ENCODE measurements at regions not wholly inside any gene's neighbourhood (a gene's known extent, or its start where the extent isn't known, plus 50 kb on each side); places are given as distances from the start of the nearest gene placed in this dataset.

- no peak for TF ChIP-seq SP1 (IDR thresholded peaks at IDR 0.05; ENCODE audit: low read depth)
- no peak for TF ChIP-seq SRF (IDR thresholded peaks at IDR 0.05; ENCODE audit: low read depth)
- TF ChIP-seq RAD21 (IDR thresholded peaks at IDR 0.05; ENCODE audit: low read depth), result no peak
- TF ChIP-seq, protein P1, sequence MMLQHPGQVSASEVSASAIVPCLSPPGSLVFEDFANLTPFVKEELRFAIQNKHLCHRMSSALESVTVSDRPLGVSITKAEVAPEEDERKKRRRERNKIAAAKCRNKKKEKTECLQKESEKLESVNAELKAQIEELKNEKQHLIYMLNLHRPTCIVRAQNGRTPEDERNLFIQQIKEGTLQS (IDR thresholded peaks at IDR 0.05), result no peak
Measured at GRCh38 chr18:45399643-45400042, 215.6 kb upstream of the SLC14A2 start (continued).

- H3K36me3 ChIP-seq (ENCODE audit: control insufficient read depth in 1 of 2, insufficient read depth in 2 of 2, low read length in 2 of 2), result no peaks in the 10 kb centered on the region
- no peaks in the 10 kb centered on the region for H3K4me1 ChIP-seq (ENCODE audit: control insufficient read depth in 1 of 2, insufficient read depth in 2 of 2, low read length in 2 of 2)
- no peaks in the 10 kb centered on the region for H4K20me1 ChIP-seq (ENCODE audit: insufficient read depth)
- intact Hi-C loops (cut with micrococcal nuclease), result no loop called here
- ChIA-PET CTCF (no interaction called here), RAD21 (ENCODE audit: low non-redundant PET in 1 of 2, low total read pairs in 2 of 2, uncharacterized antibody in 2 of 2, unreplicated experiment in 2 of 2) (no interaction called here), POLR2A (no interaction called here)
- no peak overlapping the region for H3K9ac ChIP-seq (ENCODE audit: low read length)
- no peak overlapping the region for H3K27ac ChIP-seq (ENCODE audit: low read depth, low read length)
- ATAC-seq (no peak), DNase-seq (ENCODE audit: low read depth, low spot score) (no peak)
- no peak overlapping the region for H3K4me2 ChIP-seq (ENCODE audit: low read length)
- H3K27me3 ChIP-seq (ENCODE audit: insufficient read depth, low read length), result no peaks in the 10 kb centered on the region
- no peak overlapping the region for H3K4me3 ChIP-seq (replicated peaks in 1 of 2; ENCODE audit: low read depth in 1 of 2, low read length in 2 of 2)
- no peak overlapping the region for H2AFZ ChIP-seq (ENCODE audit: low read depth, low read length, poor library complexity, severe bottlenecking)
- BruUV-seq (replicated peaks), result no TSS peak
- H3K9me3 ChIP-seq (ENCODE audit: control insufficient read depth in 1 of 2, insufficient read depth in 1 of 2, low read depth in 1 of 2, low read length in 2 of 2), result no peaks in the 10 kb centered on the region
- no peaks in the 10 kb centered on the region for H3K79me2 ChIP-seq (ENCODE audit: insufficient read depth, low read length)
- H3K9me2 ChIP-seq (ENCODE audit: insufficient read depth), result no peaks in the 10 kb centered on the region
- TF ChIP-seq EZH2 (IDR thresholded peaks at IDR 0.05), result no peak
- TF ChIP-seq SRF (IDR thresholded peaks at IDR 0.05; ENCODE audit: low read depth), result no peak
- no peak for TF ChIP-seq POLR2A (IDR thresholded peaks at IDR 0.05; ENCODE audit: borderline replicate concordance, extremely low read depth, insufficient read depth, insufficient read length)
- TF ChIP-seq ZFX (IDR thresholded peaks at IDR 0.05), result no peak
- no peak for TF ChIP-seq TCF7L2 (IDR thresholded peaks at IDR 0.05; ENCODE audit: borderline replicate concordance, extremely low read depth, insufficient read depth, insufficient read length)
- TF ChIP-seq POLR2AphosphoS5 (IDR thresholded peaks at IDR 0.05; ENCODE audit: low read depth, low read length), result no peak
- TF ChIP-seq EGR1 (IDR thresholded peaks at IDR 0.05; ENCODE audit: low read depth), result no peak
Measured at GRCh38 chr18:45402485-45403056, 212.7 kb upstream of the SLC14A2 start.
